H1 (cell line): ENCODE measurements at regions not wholly inside any gene's neighbourhood (a gene's known extent, or its start where the extent isn't known, plus 50 kb on each side); places are given as distances from the start of the nearest gene placed in this dataset.

Experiments
- CTBP2 ChIP-seq: IDR thresholded peaks from 2 replicates; pipeline ENCODE4 v1.7.0; 2011; ENCODE audit warnings: borderline replicate concordance, mild to moderate bottlenecking, moderate library complexity, mixed read lengths, low read length; ENCODE audit not compliant: insufficient read depth, insufficient read length
- TEAD4 ChIP-seq: IDR thresholded peaks from 2 replicates; pipeline ENCODE4 v1.6.1; 2012; ENCODE audit warnings: low read depth, low read length, inconsistent platforms, mixed read lengths
- USF2 ChIP-seq: IDR thresholded peaks from 2 replicates; pipeline ENCODE4 v1.6.1; 2011; ENCODE audit warnings: low read length, improper control_type of control experiment

- TF ChIP-seq CTBP2 (no peak), USF2 (no peak), TEAD4 (no peak)
Observed at GRCh38 chr18:10367836-10368235, 86.6 kb upstream of the APCDD1 start (continued).
